ENCODE measurements at regions not wholly inside any gene's neighbourhood (a gene's known extent, or its start where the extent isn't known, plus 50 kb on each side); places are given as distances from the start of the nearest gene placed in this dataset.

DNA sequence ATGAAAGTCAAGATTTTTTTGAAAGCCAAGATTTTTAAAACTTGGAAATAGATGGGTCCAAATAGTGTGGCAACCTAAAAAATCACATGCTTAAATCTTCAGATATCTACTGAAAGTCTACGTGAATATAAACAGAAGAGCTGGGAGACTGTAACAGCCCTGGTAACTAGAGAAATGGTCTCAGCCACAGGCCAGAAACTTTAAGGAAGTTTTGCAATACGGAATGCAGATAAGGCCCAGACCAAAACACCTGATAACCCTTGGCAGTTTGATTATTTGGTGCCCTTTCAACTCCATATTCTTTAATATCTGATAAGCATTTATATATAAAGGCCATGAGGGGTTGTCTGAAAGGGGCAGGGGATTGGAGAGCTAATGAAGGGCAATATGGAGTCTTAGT, 537.3 kb upstream of the TGFBR2 start:
- DNase-seq = no peak

- DNase-seq = no peak
These were observed 533.4 kb upstream of the TGFBR2 start for GRCh38 chr3:30073040-30073439.

DNA sequence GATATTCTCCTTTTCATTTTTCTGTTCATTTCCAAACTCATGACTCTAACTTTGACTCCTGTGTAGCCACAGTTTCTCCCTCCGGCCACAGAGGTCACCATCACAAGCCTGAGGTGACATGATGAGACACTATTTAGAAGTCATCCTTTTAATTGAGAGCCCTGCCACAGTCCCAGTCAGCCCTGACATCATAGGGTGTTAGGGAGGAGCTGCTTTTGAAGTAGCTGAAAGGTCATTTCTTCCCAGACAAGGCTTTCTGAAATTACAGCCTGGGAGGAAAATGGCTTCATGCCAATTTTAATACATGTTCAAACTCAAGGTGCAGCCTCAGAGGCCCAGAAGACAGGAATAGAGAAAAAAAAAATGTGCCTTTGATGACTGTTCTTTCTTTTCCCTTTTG, 532.8 kb upstream of the TGFBR2 start:
- DNase-seq = no peak

GRCh38 chr3:30075514-30075913, 530.9 kb upstream of the TGFBR2 start:
- no peak for DNase-seq

- DNase-seq = no peak
These were observed 529.5 kb upstream of the TGFBR2 start for GRCh38 chr3:30076899-30077298.

DNA sequence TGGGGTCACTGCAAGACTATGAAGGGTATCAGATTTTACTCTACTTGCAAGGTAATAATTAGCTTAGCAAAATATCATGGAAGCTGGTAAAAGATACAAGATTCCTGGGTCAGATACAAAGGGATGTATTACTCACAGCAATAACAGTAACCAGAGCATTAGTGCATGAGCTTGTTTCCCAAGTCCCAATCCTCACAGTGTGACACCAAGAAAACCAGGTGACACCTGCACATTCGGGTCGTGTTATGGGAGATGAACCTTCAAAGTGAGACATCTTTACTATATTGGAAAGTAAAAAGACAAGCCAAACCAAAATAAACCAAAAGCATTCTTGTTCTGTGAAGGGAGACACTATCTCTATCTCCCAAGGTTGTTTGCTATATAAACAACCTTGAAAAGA, 528.7 kb upstream of the TGFBR2 start:
- DNase-seq = no peak

DNA sequence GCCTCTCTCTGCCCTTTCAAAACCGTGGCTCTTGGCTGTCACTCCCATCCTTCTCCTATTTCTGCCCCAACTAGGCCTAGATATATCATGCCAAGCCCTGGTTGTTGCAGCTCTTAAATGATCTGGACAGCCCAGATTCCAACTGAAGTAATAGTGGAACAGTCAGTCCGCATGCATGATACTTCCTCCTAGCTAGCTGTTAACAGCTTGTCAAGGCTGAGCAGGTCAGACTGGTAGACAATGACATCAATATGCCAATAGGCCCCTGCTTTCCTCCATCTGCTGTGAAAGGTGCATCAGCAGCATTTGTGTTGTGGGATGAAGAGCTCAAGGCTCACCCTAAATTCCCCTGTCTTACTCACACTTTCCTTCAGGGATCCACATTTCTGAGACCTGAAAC, 527.7 kb upstream of the TGFBR2 start:
- DNase-seq = no peak

DNA sequence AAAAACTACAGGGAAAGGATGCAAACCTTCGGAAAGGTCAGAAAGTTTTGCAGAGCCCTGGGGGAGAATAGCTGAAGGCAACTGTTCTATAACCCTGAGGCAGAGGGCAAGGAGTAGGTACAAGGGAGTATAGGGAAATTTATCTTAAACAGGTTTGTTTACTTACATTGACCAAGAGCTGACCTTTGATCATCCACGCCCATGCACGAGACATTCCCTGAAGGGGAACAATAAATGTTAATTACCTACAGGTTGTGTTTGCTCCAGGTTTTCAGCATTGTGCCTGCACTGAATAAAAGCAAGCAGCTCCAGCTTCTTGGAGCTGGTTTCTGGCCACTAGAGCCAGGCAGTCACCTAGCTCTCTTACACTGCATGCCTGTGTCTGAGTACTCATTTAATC, 524.5 kb upstream of the TGFBR2 start:
- DNase-seq = no peak

- no peak for DNase-seq
These were observed 523.7 kb upstream of the TGFBR2 start for GRCh38 chr3:30082652-30083051.

- no peak for DNase-seq
These were observed 523.1 kb upstream of the TGFBR2 start for GRCh38 chr3:30083315-30083714.

DNA sequence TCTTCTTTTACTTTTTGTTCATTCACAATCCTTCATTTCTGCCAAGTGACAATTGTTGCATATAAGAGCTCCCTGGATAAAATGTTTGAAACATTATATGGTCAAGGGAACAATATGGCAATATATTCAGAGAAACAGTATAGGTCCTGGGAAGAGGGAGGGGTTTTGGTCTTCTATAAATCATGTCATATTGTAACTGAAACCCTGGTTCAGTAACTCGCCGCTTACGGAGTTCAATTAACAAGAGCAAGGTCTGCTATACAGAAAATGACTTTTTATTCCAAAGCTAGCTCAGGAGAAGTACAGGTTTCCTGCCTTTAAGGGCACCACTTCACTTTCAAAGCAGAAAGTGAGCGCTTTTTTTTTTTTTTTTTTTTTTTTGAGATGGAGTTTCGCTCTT, 522.1 kb upstream of the TGFBR2 start:
- no peak for DNase-seq

DNA sequence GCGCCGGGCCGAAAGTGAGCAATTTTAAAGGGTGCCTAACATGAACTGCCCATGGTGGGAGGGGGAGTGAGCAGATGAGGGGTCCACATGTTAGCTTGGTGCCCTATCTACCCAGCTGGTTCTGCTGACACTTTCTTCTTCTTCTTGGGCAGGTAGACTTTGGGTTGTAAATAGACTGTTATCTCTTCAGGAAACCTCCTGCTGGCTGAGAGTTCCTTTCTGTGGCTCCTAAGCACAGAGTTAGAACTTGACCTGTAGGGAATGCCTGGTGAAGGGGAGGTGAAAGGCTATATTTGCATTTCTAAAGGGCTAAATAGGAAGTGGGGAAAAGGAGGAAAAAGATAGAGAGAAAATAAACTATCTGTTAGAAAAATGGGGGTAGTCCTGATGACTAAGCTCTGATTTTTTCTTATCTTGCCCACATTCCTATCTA, 521.4 kb upstream of the TGFBR2 start:
- DNase-seq = no peak

DNA sequence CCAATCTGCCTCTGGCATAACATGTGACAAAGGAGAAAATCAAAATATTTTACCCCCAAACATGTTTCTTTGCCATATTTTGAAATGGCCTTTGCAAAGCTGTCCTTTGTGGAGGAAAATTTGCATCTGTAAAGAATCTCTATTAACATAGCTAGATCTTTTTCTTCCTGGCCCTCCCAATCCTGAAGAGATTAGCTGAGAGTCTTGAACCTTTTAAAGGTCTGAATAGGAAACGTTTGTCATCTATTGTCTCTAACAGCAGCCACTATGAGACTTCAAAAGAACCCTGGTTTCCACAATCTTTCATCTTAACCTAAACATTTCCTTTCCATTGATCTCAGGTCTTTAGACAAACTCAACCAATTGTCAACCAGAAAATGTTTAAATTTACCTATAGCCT, 520.9 kb upstream of the TGFBR2 start:
- DNase-seq = no peak

- DNase-seq = no peak
These were observed 514.7 kb upstream of the TGFBR2 start for GRCh38 chr3:30091686-30092085.

- no peak for DNase-seq
These were observed 509.3 kb upstream of the TGFBR2 start for GRCh38 chr3:30097022-30097650.

DNA sequence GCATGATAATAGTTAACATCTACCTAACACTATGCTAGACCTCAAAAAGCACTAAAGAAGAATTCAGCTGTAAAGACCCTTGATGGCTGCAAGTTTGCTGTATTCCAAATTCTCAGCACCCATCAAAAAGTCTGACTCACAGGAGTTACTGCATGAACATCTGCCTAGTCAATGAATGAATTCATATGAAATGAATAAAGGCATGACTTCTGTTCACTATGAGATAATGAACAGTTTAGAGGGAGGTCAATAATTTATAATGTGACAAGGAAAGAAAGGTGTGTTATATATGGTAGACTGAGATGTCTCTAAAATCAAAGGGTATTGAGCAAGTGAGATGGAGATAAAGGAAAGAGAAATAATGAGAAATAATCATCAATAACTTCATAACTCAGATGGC, 508.2 kb upstream of the TGFBR2 start:
- no peak for DNase-seq

DNA sequence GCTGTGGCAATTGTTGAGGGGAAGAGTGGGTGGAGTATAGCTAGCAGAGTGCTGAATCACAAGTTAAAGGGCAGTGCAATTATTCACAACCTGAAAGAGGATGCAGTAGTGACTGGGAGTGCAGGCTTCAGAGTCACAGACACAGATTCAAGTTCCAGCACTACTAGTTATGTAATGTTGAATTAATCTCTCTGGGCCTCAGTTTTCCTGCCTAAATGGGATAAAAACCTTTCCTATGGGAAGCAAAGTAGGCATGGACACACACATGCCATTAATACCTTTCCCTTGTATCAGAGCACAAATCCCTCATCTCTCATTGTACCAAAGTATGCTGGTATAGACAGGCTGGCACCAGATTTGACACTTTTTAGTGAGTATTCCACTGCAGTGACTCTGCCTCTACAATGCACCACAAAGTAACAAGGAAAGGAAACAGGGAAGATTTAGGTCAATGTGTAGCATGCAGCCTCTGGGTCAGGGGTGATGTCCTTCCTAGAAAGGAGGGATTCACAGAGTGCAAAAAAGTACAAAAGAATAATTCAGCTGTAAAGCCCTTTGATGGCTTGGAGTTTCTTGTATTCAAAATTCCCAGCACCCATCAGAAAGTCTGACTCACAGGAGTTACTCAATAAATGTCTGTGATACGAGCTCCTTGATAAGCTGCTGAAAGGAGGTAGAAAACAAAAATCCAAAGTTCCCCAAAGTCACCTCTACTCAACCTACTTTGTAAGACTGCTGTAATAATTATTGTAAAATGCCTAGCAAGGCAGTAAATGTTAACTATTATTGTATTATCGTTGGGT, 507.5 kb upstream of the TGFBR2 start:
- no peak for DNase-seq

DNA sequence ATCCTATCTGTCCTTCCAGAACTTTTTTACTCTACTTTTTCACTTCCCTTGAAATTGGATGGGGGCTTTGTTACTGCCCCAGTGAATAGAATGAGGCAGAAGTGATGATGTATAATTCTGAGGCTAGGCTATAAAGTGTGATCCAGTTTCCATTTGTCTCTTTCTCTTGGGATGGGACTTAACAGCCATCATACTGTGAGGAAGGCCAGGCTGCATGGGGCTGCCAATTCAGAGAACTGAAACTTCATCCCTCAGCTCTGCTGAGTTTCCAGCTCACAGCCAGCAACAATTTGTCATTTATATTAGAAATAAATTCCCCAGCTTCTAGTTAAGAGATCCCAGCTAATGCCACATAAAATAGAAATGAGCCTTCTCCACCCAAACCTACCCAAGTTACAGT, 504.0 kb upstream of the TGFBR2 start:
- DNase-seq = no peak

- DNase-seq = no peak
These were observed 503.2 kb upstream of the TGFBR2 start for GRCh38 chr3:30103186-30103585.

GRCh38 chr3:30107531-30107930, 498.9 kb upstream of the TGFBR2 start:
- no peak for DNase-seq

- DNase-seq = peak; percentile 44 to 49
These were observed 494.0 kb upstream of the TGFBR2 start for GRCh38 chr3:30112411-30112810.

DNA sequence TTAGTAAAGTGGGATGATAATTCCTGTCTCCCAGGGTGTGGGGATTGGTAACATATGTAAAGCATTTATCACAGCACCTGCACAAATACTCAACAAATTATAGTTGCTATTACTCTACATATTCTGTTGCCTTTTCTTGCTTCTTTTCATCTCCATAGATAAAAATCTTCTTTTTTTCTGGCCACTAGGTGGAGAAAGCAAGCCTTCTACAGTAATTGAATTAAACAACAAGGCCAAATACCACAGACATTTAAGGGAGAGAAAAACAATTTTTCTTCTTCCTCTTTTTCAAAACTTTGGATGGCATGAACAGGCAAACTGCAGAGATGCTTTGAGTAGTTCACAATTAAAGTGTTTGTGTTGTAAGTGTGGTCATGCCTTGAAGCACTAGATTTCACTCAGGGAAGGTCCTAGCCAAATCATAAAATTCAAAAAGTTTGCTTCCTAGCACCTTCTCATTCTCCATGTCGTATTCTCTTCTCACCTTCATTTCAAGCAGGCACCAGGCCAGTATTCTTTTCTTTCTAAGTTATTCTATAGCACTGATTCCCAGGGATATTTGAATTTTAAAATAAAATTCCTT, 493.4 kb upstream of the TGFBR2 start:
- peak; percentile 91 to 93 for DNase-seq

DNA sequence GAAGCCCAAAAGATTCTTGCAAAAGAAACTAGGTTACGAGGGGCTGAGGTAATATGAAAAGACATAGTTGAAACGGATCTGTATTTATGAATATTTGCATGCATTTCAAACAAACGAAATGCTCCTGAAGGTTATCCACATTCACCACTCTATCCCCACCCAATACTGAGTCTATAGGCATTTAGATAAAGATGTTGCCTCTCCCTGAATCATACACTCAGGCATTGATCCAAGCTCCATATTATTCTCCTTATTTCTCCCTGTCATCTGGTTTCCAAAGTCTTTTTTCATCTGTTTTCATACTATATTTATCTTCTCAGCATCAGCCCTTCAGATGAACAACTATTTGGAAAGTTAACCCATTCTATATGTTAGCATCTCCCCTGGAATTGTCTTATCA, 492.5 kb upstream of the TGFBR2 start:
- no peak for DNase-seq

DNA sequence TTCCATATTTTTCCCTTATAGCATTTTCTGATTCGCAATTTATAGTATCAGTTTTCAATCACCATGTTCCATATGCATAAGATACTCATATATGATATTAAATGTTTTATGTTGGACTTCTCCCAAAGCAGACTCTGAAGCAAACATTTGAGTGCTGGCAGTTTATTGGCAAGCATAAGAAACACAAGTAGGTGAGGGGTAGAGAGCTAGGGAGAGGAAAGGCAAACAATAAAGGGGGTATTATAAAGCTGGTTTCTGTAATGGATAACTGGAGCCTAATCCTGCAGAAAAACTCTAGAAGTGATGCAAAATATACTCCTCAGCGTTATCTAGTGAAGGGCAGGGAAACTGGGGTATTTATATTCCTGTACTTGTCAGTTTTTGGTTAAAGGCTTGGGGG, 491.5 kb upstream of the TGFBR2 start:
- DNase-seq = no peak

All from AML-193 (cell line).